NCI-H1105 treated with DMSO at 0.1 percent for 48 hours (cell line): ENCODE measurements at regions not wholly inside any gene's neighbourhood (a gene's known extent, or its start where the extent isn't known, plus 50 kb on each side); places are given as distances from the start of the nearest gene placed in this dataset.
A peak's percentile ranks its signal among the peaks of the same experiment; 100 is the strongest.

Experiments
- DNase-seq: peaks from one replicate; lab custom pipeline; 2025; lab: John Stamatoyannopoulos, UW

GRCh38 chr20:23279836-23280235 lies 70.8 kb upstream of the NXT1 start:
- no peak for DNase-seq

- no peak for DNase-seq
Measured at GRCh38 chr20:23278172-23278571, 72.4 kb upstream of the NXT1 start.

GRCh38 chr20:23277316-23277715 lies 73.3 kb upstream of the NXT1 start:
- no peak for DNase-seq

GRCh38 chr20:23273776-23274175 lies 76.8 kb upstream of the NXT1 start:
- no peak for DNase-seq

GRCh38 chr20:23272176-23273029 lies 78.2 kb upstream of the NXT1 start:
- DNase-seq: no peak

- no peak for DNase-seq
Measured at GRCh38 chr20:23270382-23270911, 80.1 kb upstream of the NXT1 start.

- no peak for DNase-seq
Measured at GRCh38 chr20:23269954-23270353, 80.6 kb upstream of the NXT1 start.

- DNase-seq: no peak
Measured at GRCh38 chr20:23268792-23269354, 81.7 kb upstream of the NXT1 start.

GRCh38 chr20:23267909-23268308 lies 82.7 kb upstream of the NXT1 start:
- DNase-seq: no peak

GRCh38 chr20:23266530-23267398 lies 83.8 kb upstream of the NXT1 start:
- DNase-seq: no peak

- DNase-seq: no peak
Measured at GRCh38 chr20:23265226-23265625, 85.4 kb upstream of the NXT1 start.

- no peak for DNase-seq
Measured at GRCh38 chr20:23264545-23264944, 86.0 kb upstream of the NXT1 start.

- DNase-seq: no peak
Measured at GRCh38 chr20:23260181-23260840, 90.3 kb upstream of the NXT1 start.

- DNase-seq: no peak
Measured at GRCh38 chr20:23258747-23259121, 91.9 kb upstream of the NXT1 start.

GRCh38 chr20:23257848-23258746 lies 92.5 kb upstream of the NXT1 start:
- DNase-seq: peak; percentile 84

GRCh38 chr20:23257106-23257761 lies 93.4 kb upstream of the NXT1 start:
- DNase-seq: no peak

GRCh38 chr20:23255716-23256385 lies 94.7 kb upstream of the NXT1 start:
- no peak for DNase-seq

GRCh38 chr20:23255106-23255505 lies 95.5 kb upstream of the NXT1 start:
- no peak for DNase-seq

- no peak for DNase-seq
Measured at GRCh38 chr20:23254505-23254904, 96.1 kb upstream of the NXT1 start.

- no peak for DNase-seq
Measured at GRCh38 chr20:23254034-23254433, 96.6 kb upstream of the NXT1 start.
